ENCODE measurements at regions not wholly inside any gene's neighbourhood (a gene's known extent, or its start where the extent isn't known, plus 50 kb on each side); places are given as distances from the start of the nearest gene placed in this dataset.
"Not testable (repeated sequence)": the region's sequence is repeated elsewhere in the genome, so short reads cannot be mapped to it uniquely, and the experiment has no call there.

DNA sequence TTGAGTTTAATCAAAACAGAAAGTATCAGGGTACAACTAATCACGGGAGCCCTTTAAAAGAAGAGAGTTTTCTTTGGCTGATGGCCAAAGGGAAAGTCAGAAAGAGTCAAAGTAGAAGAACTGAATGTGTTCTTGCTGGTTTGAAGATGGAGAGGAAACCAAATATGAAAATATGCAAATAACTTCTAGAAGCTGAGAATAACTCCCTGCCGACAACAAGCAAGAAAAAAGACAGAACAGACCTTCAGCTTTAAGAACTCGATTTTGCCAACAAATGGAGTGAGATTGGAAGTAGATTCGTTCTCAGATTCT, 903.8 kb downstream of the STIM2 start:
- Histone ChIP-seq H3K27me3 (ENCODE audit: control insufficient read depth in 1 of 2, insufficient read depth in 2 of 2, low read length in 2 of 2) (no peaks in the 10 kb centered on the region), H3K9me3 (ENCODE audit: control insufficient read depth in 2 of 2, low read length in 2 of 2) (no peaks in the 10 kb centered on the region), H3K4me1 (ENCODE audit: control insufficient read depth, insufficient read depth, low read length) (no peaks in the 10 kb centered on the region), H3K9ac (ENCODE audit: low read length in 2 of 2) (no peak overlapping the region), H3K4me3 (ENCODE audit: low read length in 2 of 2) (no peak overlapping the region), H3K36me3 (ENCODE audit: control insufficient read depth in 2 of 2, insufficient read depth in 2 of 2, low read length in 2 of 2) (no peaks in the 10 kb centered on the region), H3K27ac (ENCODE audit: low read length) (no peak overlapping the region)

DNA sequence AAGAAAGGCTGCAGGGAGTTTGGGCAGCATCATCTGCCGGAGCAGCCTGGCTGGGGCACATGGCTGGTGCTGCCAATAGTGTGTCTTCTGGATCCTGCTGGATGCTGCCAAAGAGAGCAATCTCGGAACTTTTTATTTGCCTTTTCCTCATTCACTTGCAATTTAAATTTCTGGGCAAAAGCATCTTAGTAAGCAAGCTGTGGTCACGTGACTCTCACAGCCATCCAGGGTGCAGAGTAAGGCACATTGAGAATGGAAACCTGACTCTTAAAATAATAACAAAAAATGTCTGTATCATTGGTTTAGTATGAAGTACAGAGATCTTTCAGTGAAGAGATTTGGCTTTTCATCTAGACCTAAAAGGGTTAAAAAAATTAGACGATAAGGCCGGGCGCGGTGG, 910.3 kb downstream of the STIM2 start:
- Histone ChIP-seq H3K9me3 (ENCODE audit: control insufficient read depth in 2 of 2, low read length in 2 of 2) (no peaks in the 10 kb centered on the region), H3K27ac (ENCODE audit: low read length) (no peak overlapping the region), H3K9ac (ENCODE audit: low read length in 2 of 2) (no peak overlapping the region), H3K36me3 (ENCODE audit: control insufficient read depth in 2 of 2, insufficient read depth in 2 of 2, low read length in 2 of 2) (no peaks in the 10 kb centered on the region), H3K4me3 (ENCODE audit: low read length in 2 of 2) (no peak overlapping the region), H3K27me3 (ENCODE audit: control insufficient read depth in 1 of 2, insufficient read depth in 2 of 2, low read length in 2 of 2) (no peaks in the 10 kb centered on the region), H3K4me1 (ENCODE audit: control insufficient read depth, insufficient read depth, low read length) (no peaks in the 10 kb centered on the region)

DNA sequence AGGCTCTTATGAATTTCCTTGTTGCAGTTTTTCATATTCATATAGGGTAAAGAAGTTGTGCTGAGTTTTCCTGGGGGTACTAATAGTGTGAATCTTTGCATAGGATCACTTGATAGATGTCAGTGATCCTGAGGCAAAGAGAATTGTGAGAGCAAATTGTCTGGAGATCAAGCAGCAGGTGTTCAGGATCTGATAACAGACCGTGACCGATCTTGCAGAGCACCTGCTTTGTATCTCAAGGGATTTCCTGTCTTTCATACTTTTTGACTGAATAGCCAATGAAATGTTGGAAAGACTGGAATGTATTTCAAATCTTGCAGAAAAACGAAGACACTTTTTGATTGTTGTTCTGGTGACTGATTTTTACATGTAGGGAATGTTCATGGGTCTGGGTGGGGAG, 914.5 kb downstream of the STIM2 start:
- Histone ChIP-seq H3K9ac (ENCODE audit: low read length in 2 of 2) (no peak overlapping the region), H3K4me3 (ENCODE audit: low read length in 2 of 2) (no peak overlapping the region), H3K36me3 (ENCODE audit: control insufficient read depth in 2 of 2, insufficient read depth in 2 of 2, low read length in 2 of 2) (no peaks in the 10 kb centered on the region), H3K27ac (ENCODE audit: low read length) (no peak overlapping the region), H3K27me3 (ENCODE audit: control insufficient read depth in 1 of 2, insufficient read depth in 2 of 2, low read length in 2 of 2) (no peaks in the 10 kb centered on the region), H3K4me1 (ENCODE audit: control insufficient read depth, insufficient read depth, low read length) (no peaks in the 10 kb centered on the region), H3K9me3 (ENCODE audit: control insufficient read depth in 2 of 2, low read length in 2 of 2) (peaks cover 0 to 5% of the 10 kb centered on the region in 2 donors)

DNA sequence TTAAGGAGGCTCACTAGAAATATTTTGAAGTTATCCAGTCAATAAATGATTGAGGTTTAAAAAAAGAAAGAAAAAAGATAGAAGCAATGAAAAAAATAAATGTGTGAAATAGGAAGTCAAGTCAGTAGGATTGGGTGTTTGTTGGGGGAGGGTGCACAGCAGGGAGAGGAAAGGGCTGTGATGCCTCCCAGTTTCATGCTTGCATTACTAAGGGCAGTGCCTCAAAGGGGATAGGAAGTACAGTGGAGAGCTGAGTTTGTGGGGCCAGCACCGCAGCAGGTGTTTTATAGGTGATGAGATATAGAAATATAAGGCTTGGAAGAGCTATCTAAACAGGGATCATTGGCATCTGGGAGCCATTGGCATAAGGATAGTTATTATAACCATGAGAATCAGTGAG, 919.2 kb downstream of the STIM2 start:
- Histone ChIP-seq H3K27me3 (ENCODE audit: control insufficient read depth in 1 of 2, insufficient read depth in 2 of 2, low read length in 2 of 2) (no peaks in the 10 kb centered on the region), H3K4me3 (ENCODE audit: low read length in 2 of 2) (no peak overlapping the region), H3K36me3 (ENCODE audit: control insufficient read depth in 2 of 2, insufficient read depth in 2 of 2, low read length in 2 of 2) (no peaks in the 10 kb centered on the region), H3K4me1 (ENCODE audit: control insufficient read depth, insufficient read depth, low read length) (no peaks in the 10 kb centered on the region), H3K27ac (ENCODE audit: low read length) (no peak overlapping the region), H3K9me3 (ENCODE audit: control insufficient read depth in 2 of 2, low read length in 2 of 2) (peaks cover 0 to 5% of the 10 kb centered on the region in 2 donors), H3K9ac (ENCODE audit: low read length in 2 of 2) (no peak overlapping the region)

DNA sequence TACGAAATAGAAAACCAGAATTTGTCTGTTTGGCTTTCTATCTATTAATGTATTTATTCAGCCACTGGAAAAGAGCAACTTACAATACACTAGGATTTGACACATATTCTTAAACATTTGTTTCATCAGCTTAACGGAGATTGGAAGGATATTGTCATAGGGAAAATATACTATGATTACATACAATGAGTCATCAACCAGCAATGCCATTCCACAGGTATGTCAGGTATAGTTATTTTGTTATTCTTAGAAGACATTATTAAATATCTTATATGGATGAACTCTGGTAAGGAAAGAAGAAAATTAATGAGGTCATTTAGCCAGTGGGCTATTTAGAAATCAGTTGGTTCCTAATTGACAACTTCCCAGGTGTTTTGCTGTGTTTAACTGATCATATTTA, 926.6 kb downstream of the STIM2 start:
- H3K9me3 ChIP-seq (ENCODE audit: control insufficient read depth in 2 of 2, low read length in 2 of 2) = no peaks in the 10 kb centered on the region
- H3K27ac ChIP-seq (ENCODE audit: low read length) = no peak overlapping the region
- no peaks in the 10 kb centered on the region for H3K36me3 ChIP-seq (ENCODE audit: control insufficient read depth in 2 of 2, insufficient read depth in 2 of 2, low read length in 2 of 2)
- no peaks in the 10 kb centered on the region for H3K4me1 ChIP-seq (ENCODE audit: control insufficient read depth, insufficient read depth, low read length)
- H3K9ac ChIP-seq (ENCODE audit: low read length in 2 of 2) = no peak overlapping the region
- H3K4me3 ChIP-seq (ENCODE audit: low read length in 2 of 2) = no peak overlapping the region
- H3K27me3 ChIP-seq (ENCODE audit: control insufficient read depth in 1 of 2, insufficient read depth in 2 of 2, low read length in 2 of 2) = no peaks in the 10 kb centered on the region

DNA sequence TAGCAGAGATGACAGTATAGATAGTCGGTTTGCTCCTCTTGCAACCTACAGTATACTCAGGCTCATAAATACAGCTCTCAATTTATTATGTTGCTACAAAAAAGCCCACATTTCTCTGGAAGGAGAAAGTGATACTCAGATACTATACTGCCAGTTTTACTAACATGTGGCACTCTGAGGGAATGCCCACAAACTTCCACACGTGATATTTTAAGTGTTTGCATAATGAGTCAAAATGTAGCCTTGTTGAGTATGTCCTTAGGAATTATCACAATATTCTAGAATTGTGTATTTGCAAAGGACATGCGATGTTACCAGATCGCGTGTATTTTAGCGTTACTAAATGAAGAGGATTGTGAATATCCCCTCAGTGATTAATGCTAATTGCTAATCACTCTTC, 929.1 kb downstream of the STIM2 start:
- Histone ChIP-seq H3K36me3 (ENCODE audit: control insufficient read depth in 2 of 2, insufficient read depth in 2 of 2, low read length in 2 of 2) (no peaks in the 10 kb centered on the region), H3K9ac (ENCODE audit: low read length in 2 of 2) (no peak overlapping the region), H3K27me3 (ENCODE audit: control insufficient read depth in 1 of 2, insufficient read depth in 2 of 2, low read length in 2 of 2) (no peaks in the 10 kb centered on the region), H3K27ac (ENCODE audit: low read length) (no peak overlapping the region), H3K9me3 (ENCODE audit: control insufficient read depth in 2 of 2, low read length in 2 of 2) (no peaks in the 10 kb centered on the region), H3K4me1 (ENCODE audit: control insufficient read depth, insufficient read depth, low read length) (no peaks in the 10 kb centered on the region), H3K4me3 (ENCODE audit: low read length in 2 of 2) (no peak overlapping the region)

DNA sequence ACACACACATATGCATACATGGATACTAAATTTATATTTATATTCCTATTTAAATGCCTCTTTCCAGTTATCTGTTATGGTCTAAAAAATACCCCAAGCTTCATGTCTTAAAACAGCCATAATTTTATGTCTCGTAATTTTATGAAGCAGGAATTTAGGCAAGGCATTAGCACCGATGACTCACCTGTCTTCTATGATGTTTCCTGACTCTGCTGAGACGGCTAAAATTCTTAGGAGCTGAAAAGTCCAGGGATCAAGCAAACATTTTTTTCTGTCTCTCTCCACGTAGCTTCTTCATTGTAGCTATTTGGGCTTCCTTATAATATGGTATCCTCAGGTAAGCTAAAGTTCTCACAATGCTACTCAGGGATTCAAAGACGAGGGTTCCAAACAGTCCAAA, 930.3 kb downstream of the STIM2 start:
- no peaks in the 10 kb centered on the region for H3K27me3 ChIP-seq (ENCODE audit: control insufficient read depth in 1 of 2, insufficient read depth in 2 of 2, low read length in 2 of 2)
- no peak overlapping the region for H3K9ac ChIP-seq (ENCODE audit: low read length in 2 of 2)
- H3K27ac ChIP-seq (ENCODE audit: low read length) = no peak overlapping the region
- H3K4me1 ChIP-seq (ENCODE audit: control insufficient read depth, insufficient read depth, low read length) = no peaks in the 10 kb centered on the region
- no peak overlapping the region for H3K4me3 ChIP-seq (ENCODE audit: low read length in 2 of 2)
- no peaks in the 10 kb centered on the region for H3K36me3 ChIP-seq (ENCODE audit: control insufficient read depth in 2 of 2, insufficient read depth in 2 of 2, low read length in 2 of 2)
- no peaks in the 10 kb centered on the region for H3K9me3 ChIP-seq (ENCODE audit: control insufficient read depth in 2 of 2, low read length in 2 of 2)

DNA sequence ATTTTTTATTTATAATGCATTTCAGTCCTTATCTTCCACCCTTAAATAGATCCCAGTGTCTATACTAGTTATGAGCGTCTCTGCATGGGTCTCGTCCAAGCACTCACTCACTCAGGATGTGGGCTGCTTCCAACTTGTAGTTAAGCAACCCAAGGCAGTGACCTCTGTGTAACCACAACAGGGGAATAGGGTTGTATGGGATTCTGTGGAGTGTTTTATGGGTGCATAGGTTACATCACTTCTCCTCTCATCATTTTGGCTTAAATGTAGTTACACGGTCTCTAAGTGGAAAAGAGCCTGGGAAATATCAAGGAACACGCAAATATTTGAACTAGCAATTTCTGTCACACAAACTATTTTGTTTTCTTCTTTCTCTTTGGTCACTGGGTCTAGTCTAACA, 931.0 kb downstream of the STIM2 start:
- Histone ChIP-seq H3K9ac (ENCODE audit: low read length in 2 of 2) (no peak overlapping the region), H3K36me3 (ENCODE audit: control insufficient read depth in 2 of 2, insufficient read depth in 2 of 2, low read length in 2 of 2) (no peaks in the 10 kb centered on the region), H3K4me3 (ENCODE audit: low read length in 2 of 2) (no peak overlapping the region), H3K27me3 (ENCODE audit: control insufficient read depth in 1 of 2, insufficient read depth in 2 of 2, low read length in 2 of 2) (no peaks in the 10 kb centered on the region), H3K4me1 (ENCODE audit: control insufficient read depth, insufficient read depth, low read length) (no peaks in the 10 kb centered on the region), H3K27ac (ENCODE audit: low read length) (no peak overlapping the region), H3K9me3 (ENCODE audit: control insufficient read depth in 2 of 2, low read length in 2 of 2) (no peaks in the 10 kb centered on the region)

DNA sequence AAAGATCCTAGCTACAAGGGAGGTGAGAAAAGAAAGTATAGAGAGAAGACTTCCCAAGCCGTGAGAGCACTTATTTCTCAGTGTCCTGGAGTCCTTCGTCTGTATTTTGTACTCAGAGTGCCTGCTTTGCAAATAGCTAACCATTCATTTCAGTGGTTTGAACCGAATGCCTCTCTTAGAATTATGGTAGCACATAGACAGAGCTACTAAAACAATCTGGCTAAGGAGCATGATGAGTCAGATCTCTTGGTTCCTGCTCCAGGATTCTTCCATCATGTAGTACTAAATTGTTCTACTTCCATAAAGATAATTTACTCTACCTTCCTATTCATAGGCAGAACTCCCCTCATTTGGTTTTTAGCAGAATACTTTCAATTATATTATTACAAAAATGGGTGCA, 946.6 kb downstream of the STIM2 start:
- no peaks in the 10 kb centered on the region for H3K27me3 ChIP-seq (ENCODE audit: control insufficient read depth in 1 of 2, insufficient read depth in 2 of 2, low read length in 2 of 2)
- no peak overlapping the region for H3K27ac ChIP-seq (ENCODE audit: low read length)
- H3K36me3 ChIP-seq (ENCODE audit: control insufficient read depth in 2 of 2, insufficient read depth in 2 of 2, low read length in 2 of 2) = no peaks in the 10 kb centered on the region
- H3K4me3 ChIP-seq (ENCODE audit: low read length in 2 of 2) = no peak overlapping the region
- no peaks in the 10 kb centered on the region for H3K4me1 ChIP-seq (ENCODE audit: control insufficient read depth, insufficient read depth, low read length)
- no peak overlapping the region for H3K9ac ChIP-seq (ENCODE audit: low read length in 2 of 2)
- no peaks in the 10 kb centered on the region for H3K9me3 ChIP-seq (ENCODE audit: control insufficient read depth in 2 of 2, low read length in 2 of 2)

DNA sequence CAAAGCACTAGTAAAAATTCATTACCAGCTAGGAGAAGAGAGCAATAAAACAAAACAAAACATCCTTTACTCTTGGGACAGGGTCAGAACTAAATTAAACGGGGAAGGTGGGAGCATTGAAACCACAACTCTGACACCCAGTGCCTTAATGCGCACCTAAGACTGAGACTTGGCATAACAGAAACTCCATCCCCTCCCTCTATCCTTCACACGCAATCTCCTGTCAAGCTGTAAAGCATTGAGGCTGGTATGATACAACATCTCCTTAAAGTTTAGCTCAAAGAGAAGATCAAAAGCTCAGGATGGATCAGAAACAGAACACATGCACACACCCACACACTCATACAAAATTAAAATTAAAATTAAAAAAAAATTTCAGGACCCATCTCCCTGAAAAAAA, 951.3 kb downstream of the STIM2 start:
- no peak overlapping the region for H3K27ac ChIP-seq (ENCODE audit: low read length)
- H3K9ac ChIP-seq (ENCODE audit: low read length in 2 of 2) = no peak overlapping the region
- H3K4me1 ChIP-seq (ENCODE audit: control insufficient read depth, insufficient read depth, low read length) = no peaks in the 10 kb centered on the region
- H3K27me3 ChIP-seq (ENCODE audit: control insufficient read depth in 1 of 2, insufficient read depth in 2 of 2, low read length in 2 of 2) = no peaks in the 10 kb centered on the region
- H3K36me3 ChIP-seq (ENCODE audit: control insufficient read depth in 2 of 2, insufficient read depth in 2 of 2, low read length in 2 of 2) = no peaks in the 10 kb centered on the region
- no peaks in the 10 kb centered on the region for H3K9me3 ChIP-seq (ENCODE audit: control insufficient read depth in 2 of 2, low read length in 2 of 2)
- H3K4me3 ChIP-seq (ENCODE audit: low read length in 2 of 2) = no peak overlapping the region

DNA sequence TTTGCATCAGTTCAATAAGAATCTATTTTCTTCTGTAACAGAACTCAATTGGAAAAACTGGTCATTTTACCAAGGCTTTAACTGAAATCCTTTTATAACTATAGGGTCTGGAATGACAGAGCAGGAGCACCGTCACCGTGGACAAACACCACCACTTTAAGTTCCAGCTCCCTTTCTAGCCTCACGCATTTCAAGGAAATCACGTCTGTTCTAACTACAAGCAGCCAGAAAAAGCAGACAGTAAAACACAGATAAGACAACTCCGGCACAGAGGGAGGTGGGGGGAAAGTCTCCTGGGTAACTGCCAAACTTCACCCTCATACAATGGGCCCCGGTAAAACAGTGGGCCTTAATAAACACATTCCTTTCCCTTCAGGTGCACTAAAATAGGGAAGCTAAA, 952.6 kb downstream of the STIM2 start:
- H3K4me3 ChIP-seq (ENCODE audit: low read length in 2 of 2); H3K27me3 ChIP-seq (ENCODE audit: control insufficient read depth in 1 of 2, insufficient read depth in 2 of 2, low read length in 2 of 2); H3K9me3 ChIP-seq (ENCODE audit: control insufficient read depth in 2 of 2, low read length in 2 of 2); H3K27ac ChIP-seq (ENCODE audit: low read length); H3K4me1 ChIP-seq (ENCODE audit: control insufficient read depth, insufficient read depth, low read length); H3K36me3 ChIP-seq (ENCODE audit: control insufficient read depth in 2 of 2, insufficient read depth in 2 of 2, low read length in 2 of 2); H3K9ac ChIP-seq (ENCODE audit: low read length in 2 of 2): not testable (repeated sequence)
